HUES6 (cell line): ENCODE measurements at regions not wholly inside any gene's neighbourhood (a gene's known extent, or its start where the extent isn't known, plus 50 kb on each side); places are given as distances from the start of the nearest gene placed in this dataset.

Experiments used
- H3K27ac ChIP-seq: 2 replicates; pipeline ENCODE4 v1.7.0; 2013; ENCODE audit warnings: low read depth, mild to moderate bottlenecking, low read length, inconsistent platforms
- H3K27me3 ChIP-seq: 2 replicates; pipeline ENCODE4 v1.6.1; 2013; ENCODE audit warnings: low read length; ENCODE audit not compliant: control insufficient read depth, insufficient read depth
- H3K36me3 ChIP-seq: 2 replicates; pipeline ENCODE4 v1.6.1; 2013; ENCODE audit warnings: low read length; ENCODE audit not compliant: control insufficient read depth, insufficient read depth
- H3K4me1 ChIP-seq: 2 replicates; pipeline ENCODE4 v1.6.1; 2013; ENCODE audit warnings: low read length; ENCODE audit not compliant: control insufficient read depth, insufficient read depth
- H3K4me3 ChIP-seq: 2 replicates; pipeline ENCODE4 v1.5.1; 2013; ENCODE audit warnings: low read depth, low read length
- H3K9ac ChIP-seq: one replicate; pipeline ENCODE4 v1.6.1; 2013; ENCODE audit warnings: mild to moderate bottlenecking, low read length
- H3K9me3 ChIP-seq: 2 replicates; pipeline ENCODE4 v1.6.1; 2013; ENCODE audit warnings: low read depth, low read length; ENCODE audit not compliant: control insufficient read depth, insufficient read depth

DNA sequence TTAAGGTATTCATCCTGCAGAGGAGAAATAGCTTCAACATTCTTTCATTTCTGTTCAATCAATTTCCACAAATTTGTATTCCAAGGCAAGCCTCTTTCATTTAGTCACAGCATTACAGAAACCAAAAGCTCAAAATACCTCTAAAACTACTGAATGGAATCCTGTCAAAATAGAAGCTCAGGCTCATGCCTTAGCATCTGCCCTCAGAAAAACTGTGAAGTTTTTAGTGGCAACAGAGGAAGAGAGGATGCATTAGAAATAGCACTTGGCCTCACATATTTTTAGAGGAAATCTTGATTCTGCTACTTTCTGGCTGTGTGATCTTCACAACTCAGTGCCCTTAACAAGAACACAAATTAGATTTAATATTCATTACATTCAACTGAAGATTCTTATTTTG, 69.1 kb upstream of the GALNT13 start:
- H3K4me3 ChIP-seq = no peak overlapping the region
- H3K27ac ChIP-seq = no peak overlapping the region
- H3K36me3 ChIP-seq = no peaks in the 10 kb centered on the region
- no peak overlapping the region for H3K9ac ChIP-seq
- no peaks in the 10 kb centered on the region for H3K4me1 ChIP-seq
- no peaks in the 10 kb centered on the region for H3K27me3 ChIP-seq
- no peaks in the 10 kb centered on the region for H3K9me3 ChIP-seq

DNA sequence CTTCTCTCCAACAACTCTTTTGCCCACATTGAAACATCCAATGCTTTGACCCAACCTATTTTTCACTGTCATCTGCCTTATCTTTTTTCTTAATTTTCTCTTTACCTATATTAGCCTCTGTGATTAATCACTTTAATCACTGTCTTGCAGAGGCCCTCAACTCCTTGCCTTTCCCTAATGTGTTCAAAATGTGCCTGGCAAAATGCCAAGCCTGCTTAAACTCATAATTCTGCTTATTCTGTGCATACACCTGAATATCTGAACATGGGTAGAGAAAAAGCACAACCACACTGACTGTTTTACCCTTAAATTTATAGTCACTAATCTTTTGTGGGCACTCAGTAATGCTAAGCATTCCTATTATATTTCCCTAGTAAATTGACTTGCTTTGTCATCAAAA, 63.0 kb upstream of the GALNT13 start:
- Histone ChIP-seq H3K4me3 (no peak overlapping the region), H3K36me3 (no peaks in the 10 kb centered on the region), H3K4me1 (peaks cover 10% of the 10 kb centered on the region), H3K9me3 (no peaks in the 10 kb centered on the region), H3K9ac (no peak overlapping the region), H3K27ac (no peak overlapping the region), H3K27me3 (no peaks in the 10 kb centered on the region)

DNA sequence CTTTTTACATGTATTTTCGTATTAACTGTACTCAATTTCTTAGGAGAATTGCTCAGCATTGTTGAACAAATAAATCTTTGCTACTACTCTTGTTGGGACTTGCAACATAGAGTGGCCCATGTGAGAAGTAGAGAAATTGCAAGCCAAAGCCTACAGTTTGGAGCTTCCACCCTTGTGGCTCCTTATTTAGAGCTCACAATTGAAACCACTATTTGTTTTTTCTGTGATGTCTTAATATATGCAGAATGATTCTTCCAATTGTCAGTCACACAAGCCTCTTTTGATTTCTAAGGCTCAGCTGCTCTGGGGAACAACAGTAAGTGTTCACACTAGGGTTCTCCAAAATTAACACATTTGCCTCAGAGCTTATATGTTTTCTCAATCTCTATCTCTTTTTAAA, 60.2 kb upstream of the GALNT13 start:
- H3K9ac ChIP-seq = no peak overlapping the region
- H3K27me3 ChIP-seq = no peaks in the 10 kb centered on the region
- H3K36me3 ChIP-seq = no peaks in the 10 kb centered on the region
- H3K27ac ChIP-seq = no peak overlapping the region
- H3K9me3 ChIP-seq = no peaks in the 10 kb centered on the region
- peaks cover 10% of the 10 kb centered on the region for H3K4me1 ChIP-seq
- no peak overlapping the region for H3K4me3 ChIP-seq

DNA sequence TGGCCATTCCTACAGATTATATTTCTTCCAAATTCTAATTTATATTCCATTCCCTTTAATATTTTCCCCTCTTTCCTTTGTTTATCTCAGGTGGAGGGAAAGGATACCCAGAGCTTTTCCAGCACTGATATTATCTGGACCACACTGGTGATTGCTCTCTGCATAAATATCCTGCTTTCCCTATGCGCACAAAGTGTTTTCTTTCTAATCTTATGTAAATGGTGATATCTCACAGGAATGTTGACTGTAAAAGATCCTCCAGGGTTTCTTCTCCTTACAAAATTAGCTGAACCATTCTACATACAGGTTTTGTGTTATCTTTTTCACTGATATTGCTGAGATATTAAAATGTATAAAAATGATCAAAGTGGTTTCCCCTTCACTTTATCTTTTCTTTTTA, 59.1 kb upstream of the GALNT13 start:
- Histone ChIP-seq H3K27ac (peak overlapping the region; percentile 19; the same call in 1 of the 2 replicates), H3K27me3 (no peaks in the 10 kb centered on the region), H3K9me3 (no peaks in the 10 kb centered on the region), H3K4me3 (no peak overlapping the region), H3K4me1 (peaks cover 10% of the 10 kb centered on the region), H3K36me3 (no peaks in the 10 kb centered on the region), H3K9ac (no peak overlapping the region)

DNA sequence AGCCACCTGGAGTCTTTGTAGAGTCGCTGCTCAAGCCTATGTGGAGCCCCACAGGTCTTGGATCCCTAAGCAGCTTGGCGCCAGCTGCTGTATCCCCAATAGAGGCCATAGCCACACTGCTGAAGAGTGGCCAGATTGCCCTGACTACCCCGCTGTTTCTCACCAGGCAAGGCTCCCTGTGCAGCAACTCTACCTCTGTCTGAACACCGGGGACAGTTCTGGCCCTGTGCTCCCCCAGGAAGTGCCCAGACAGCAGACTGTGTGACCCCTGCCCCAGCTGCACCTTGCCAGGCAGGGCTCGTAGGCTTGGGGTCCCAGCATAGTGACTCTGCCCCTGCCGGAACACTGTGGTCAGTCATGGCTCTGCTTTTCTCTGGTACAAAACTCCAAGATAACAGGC, 53.5 kb upstream of the GALNT13 start:
- no peak overlapping the region for H3K9ac ChIP-seq
- no peak overlapping the region for H3K27ac ChIP-seq
- H3K27me3 ChIP-seq = no peaks in the 10 kb centered on the region
- no peaks in the 10 kb centered on the region for H3K9me3 ChIP-seq
- no peak overlapping the region for H3K4me3 ChIP-seq
- H3K36me3 ChIP-seq = no peaks in the 10 kb centered on the region
- H3K4me1 ChIP-seq = peaks cover under 1% of the 10 kb centered on the region; the same call in 1 of the 2 replicates

DNA sequence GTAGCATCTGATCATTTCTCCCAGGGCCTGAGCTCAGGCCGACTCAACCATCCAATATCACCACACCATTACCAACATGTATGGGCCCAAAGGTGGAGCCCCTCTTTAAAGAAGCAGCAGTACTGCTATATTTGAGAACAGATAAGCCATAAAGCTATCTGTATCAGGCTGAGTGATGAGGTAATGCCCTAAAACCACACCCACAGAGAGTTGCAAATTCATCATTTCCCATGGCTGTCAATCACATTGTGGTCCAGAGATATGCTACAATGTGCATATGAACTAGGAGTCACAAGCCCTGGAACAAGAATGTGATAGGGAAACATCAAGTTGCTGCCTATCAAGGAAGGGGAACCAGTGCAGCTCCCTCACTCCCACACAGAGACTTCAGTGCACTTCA, 52.6 kb upstream of the GALNT13 start:
- H3K27ac ChIP-seq = no peak overlapping the region
- no peak overlapping the region for H3K9ac ChIP-seq
- no peaks in the 10 kb centered on the region for H3K27me3 ChIP-seq
- no peaks in the 10 kb centered on the region for H3K36me3 ChIP-seq
- H3K4me1 ChIP-seq = no peaks in the 10 kb centered on the region
- no peaks in the 10 kb centered on the region for H3K9me3 ChIP-seq
- H3K4me3 ChIP-seq = no peak overlapping the region

DNA sequence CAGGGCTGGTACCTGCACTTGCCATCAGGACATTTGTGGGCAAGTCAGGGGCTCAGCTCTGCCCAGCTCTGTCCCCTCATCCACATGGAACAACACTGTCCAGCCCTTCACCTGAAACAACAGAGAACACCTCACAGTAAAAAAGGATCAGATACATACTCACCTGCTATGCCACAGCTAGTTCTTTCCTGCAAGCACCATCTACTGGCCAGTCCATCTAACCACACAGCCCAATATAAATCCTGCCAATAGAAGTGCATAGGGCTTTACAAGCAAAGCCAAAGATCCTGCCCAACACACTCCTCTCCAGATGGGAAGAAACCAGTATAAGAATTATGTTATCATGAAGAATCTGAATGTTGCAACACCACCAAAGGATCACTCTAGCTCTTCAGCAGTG, 52.2 kb upstream of the GALNT13 start:
- no peaks in the 10 kb centered on the region for H3K36me3 ChIP-seq
- H3K4me3 ChIP-seq = no peak overlapping the region
- no peaks in the 10 kb centered on the region for H3K27me3 ChIP-seq
- H3K27ac ChIP-seq = no peak overlapping the region
- H3K9me3 ChIP-seq = no peaks in the 10 kb centered on the region
- H3K9ac ChIP-seq = no peak overlapping the region
- H3K4me1 ChIP-seq = no peaks in the 10 kb centered on the region
